ENCODE measurements at regions not wholly inside any gene's neighbourhood (a gene's known extent, or its start where the extent isn't known, plus 50 kb on each side); places are given as distances from the start of the nearest gene placed in this dataset.

DNA sequence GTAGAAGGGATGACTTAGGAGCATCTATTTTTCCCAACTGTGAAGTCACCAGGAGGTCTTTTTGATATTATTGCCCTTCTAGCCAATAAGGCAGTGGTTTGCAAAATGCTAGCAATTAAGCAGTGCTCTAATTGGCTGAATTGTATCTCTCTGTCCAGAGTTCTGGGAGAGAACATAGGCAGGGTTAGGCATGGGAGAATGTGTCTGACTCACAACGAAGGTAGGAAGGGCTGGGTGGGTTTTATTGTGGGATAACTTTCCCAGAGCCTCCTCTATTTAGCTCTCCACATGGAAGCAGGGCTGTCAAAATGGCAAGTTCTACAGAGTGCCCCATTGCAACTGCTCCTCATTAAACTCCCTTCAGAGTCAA, 415.9 kb upstream of the CADM1 start:
- TF ChIP-seq, protein P1, sequence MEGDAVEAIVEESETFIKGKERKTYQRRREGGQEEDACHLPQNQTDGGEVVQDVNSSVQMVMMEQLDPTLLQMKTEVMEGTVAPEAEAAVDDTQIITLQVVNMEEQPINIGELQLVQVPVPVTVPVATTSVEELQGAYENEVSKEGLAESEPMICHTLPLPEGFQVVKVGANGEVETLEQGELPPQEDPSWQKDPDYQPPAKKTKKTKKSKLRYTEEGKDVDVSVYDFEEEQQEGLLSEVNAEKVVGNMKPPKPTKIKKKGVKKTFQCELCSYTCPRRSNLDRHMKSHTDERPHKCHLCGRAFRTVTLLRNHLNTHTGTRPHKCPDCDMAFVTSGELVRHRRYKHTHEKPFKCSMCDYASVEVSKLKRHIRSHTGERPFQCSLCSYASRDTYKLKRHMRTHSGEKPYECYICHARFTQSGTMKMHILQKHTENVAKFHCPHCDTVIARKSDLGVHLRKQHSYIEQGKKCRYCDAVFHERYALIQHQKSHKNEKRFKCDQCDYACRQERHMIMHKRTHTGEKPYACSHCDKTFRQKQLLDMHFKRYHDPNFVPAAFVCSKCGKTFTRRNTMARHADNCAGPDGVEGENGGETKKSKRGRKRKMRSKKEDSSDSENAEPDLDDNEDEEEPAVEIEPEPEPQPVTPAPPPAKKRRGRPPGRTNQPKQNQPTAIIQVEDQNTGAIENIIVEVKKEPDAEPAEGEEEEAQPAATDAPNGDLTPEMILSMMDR (IDR thresholded peaks at IDR 0.05) = no peak
- no peak for TF ChIP-seq POLR2A (IDR thresholded peaks at IDR 0.05)
